ENCODE measurements at regions not wholly inside any gene's neighbourhood (a gene's known extent, or its start where the extent isn't known, plus 50 kb on each side); places are given as distances from the start of the nearest gene placed in this dataset.

DNA sequence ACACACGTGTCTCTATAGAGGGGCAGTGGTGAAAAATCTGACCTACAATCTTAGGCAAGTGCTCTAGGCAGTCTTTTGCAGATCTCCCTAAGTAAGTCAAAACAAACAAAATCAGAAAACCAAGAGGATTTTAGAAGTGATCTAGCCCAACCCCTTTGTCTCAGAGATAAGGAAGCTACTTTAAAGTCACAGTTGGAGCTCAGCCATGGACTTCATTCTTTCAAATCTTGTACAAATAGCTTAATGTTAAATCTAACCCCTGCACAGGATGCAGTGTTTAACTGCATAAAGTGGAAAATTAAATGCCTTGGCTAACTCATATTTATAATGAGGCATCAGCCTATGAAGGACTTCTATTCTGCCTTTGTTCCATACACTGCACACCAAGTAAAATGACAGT, 135.1 kb upstream of the RFX3 start:
- Histone ChIP-seq H3K79me2 (ENCODE audit: insufficient read depth) (no peaks in the 10 kb centered on the region), H4K20me1 (ENCODE audit: insufficient read depth) (no peaks in the 10 kb centered on the region), H2AFZ (ENCODE audit: low read depth) (no peak overlapping the region), H3F3A (replicated peaks; ENCODE audit: insufficient read depth) (no peaks in the 10 kb centered on the region), H3K27me3 (ENCODE audit: insufficient read depth) (no peaks in the 10 kb centered on the region), H3K4me1 (ENCODE audit: control insufficient read depth in 1 of 2, insufficient read depth in 2 of 2, low read depth in 1 of 2, low read length in 1 of 2) (no peaks in the 10 kb centered on the region; a peak in 1 of 4 replicates), H3K27ac (ENCODE audit: low read depth in 2 of 2, low read length in 1 of 2) (no peak overlapping the region), H3K9ac (no peak overlapping the region), H3K36me3 (replicated peaks in 1 of 2; ENCODE audit: control insufficient read depth in 1 of 2, insufficient read depth in 2 of 2, low read length in 1 of 2) (no peaks in the 10 kb centered on the region), H3K9me3 (no peaks in the 10 kb centered on the region), H3K4me2 (no peak overlapping the region), H3K4me3 (ENCODE audit: low read depth in 2 of 2, low read length in 1 of 2) (no peak overlapping the region), H3K9me2 (no peaks in the 10 kb centered on the region)
- no peak for DNase-seq
- ChIA-PET POLR2A (no interaction called here), CTCF (no interaction called here)
- TF ChIP-seq FOXM1 (IDR thresholded peaks at IDR 0.05; ENCODE audit: low read depth) = no peak
- no peak for TF ChIP-seq ELF1 (IDR thresholded peaks at IDR 0.05)
- no peak for TF ChIP-seq CTCF (IDR thresholded peaks at IDR 0.05)
- TF ChIP-seq RAD21 (IDR thresholded peaks at IDR 0.05; ENCODE audit: low read length) = no peak
- TF ChIP-seq EZH2phosphoT487 (IDR thresholded peaks at IDR 0.05; ENCODE audit: borderline replicate concordance, low read depth) = no peak
- TF ChIP-seq POLR2AphosphoS5 (IDR thresholded peaks at IDR 0.05; ENCODE audit: low read depth, low read length) = no peak
- TF ChIP-seq MAX (IDR thresholded peaks at IDR 0.05; ENCODE audit: low read depth) = no peak
- TF ChIP-seq, protein P1, sequence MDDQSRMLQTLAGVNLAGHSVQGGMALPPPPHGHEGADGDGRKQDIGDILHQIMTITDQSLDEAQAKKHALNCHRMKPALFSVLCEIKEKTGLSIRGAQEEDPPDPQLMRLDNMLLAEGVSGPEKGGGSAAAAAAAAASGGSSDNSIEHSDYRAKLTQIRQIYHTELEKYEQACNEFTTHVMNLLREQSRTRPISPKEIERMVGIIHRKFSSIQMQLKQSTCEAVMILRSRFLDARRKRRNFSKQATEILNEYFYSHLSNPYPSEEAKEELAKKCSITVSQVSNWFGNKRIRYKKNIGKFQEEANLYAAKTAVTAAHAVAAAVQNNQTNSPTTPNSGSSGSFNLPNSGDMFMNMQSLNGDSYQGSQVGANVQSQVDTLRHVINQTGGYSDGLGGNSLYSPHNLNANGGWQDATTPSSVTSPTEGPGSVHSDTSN (IDR thresholded peaks at IDR 0.05) = no peak
- TF ChIP-seq TEAD4 (IDR thresholded peaks at IDR 0.05; ENCODE audit: borderline replicate concordance, insufficient read depth) = no peak
- TF ChIP-seq, protein P2, sequence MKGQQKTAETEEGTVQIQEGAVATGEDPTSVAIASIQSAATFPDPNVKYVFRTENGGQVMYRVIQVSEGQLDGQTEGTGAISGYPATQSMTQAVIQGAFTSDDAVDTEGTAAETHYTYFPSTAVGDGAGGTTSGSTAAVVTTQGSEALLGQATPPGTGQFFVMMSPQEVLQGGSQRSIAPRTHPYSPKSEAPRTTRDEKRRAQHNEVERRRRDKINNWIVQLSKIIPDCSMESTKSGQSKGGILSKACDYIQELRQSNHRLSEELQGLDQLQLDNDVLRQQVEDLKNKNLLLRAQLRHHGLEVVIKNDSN (IDR thresholded peaks at IDR 0.05; ENCODE audit: borderline replicate concordance, low read depth) = no peak
- WGBS (ENCODE audit: low lambda C conversion rate) = 70% methylated on average over 1 of the region's 1 CpG

- no peak for DNase-seq
- 85% methylated on average over 2 of the region's 2 CpGs for WGBS (ENCODE audit: low lambda C conversion rate)
- POLR2A ChIA-PET = no interaction called here
- Histone ChIP-seq H3K27me3 (ENCODE audit: insufficient read depth) (no peaks in the 10 kb centered on the region), H3K27ac (ENCODE audit: low read depth in 2 of 2, low read length in 1 of 2) (no peak overlapping the region), H3F3A (replicated peaks; ENCODE audit: insufficient read depth) (no peaks in the 10 kb centered on the region), H3K4me1 (ENCODE audit: control insufficient read depth in 1 of 2, insufficient read depth in 2 of 2, low read depth in 1 of 2, low read length in 1 of 2) (no peaks in the 10 kb centered on the region; a peak in 1 of 4 replicates), H4K20me1 (ENCODE audit: insufficient read depth) (no peaks in the 10 kb centered on the region), H3K9ac (no peak overlapping the region), H3K4me2 (no peak overlapping the region), H3K79me2 (ENCODE audit: insufficient read depth) (no peaks in the 10 kb centered on the region), H3K9me3 (no peaks in the 10 kb centered on the region), H3K9me2 (no peaks in the 10 kb centered on the region), H3K36me3 (replicated peaks in 1 of 2; ENCODE audit: control insufficient read depth in 1 of 2, insufficient read depth in 2 of 2, low read length in 1 of 2) (no peaks in the 10 kb centered on the region), H2AFZ (ENCODE audit: low read depth) (no peak overlapping the region), H3K4me3 (ENCODE audit: low read depth in 2 of 2, low read length in 1 of 2) (no peak overlapping the region)
- CTCF ChIA-PET = interaction anchor here (1.7 kb wide), 1 partner anchor 10 kb away, joined by 3 read pairs; no protein-coding TSS in a partner anchor
- TF ChIP-seq EP300 (IDR thresholded peaks at IDR 0.05; ENCODE audit: borderline replicate concordance in 1 of 2, low read depth in 1 of 2, low read length in 1 of 2) (no peak), RXRA (IDR thresholded peaks at IDR 0.05; ENCODE audit: borderline replicate concordance, low read depth) (no peak)
Measured at GRCh38 chr9:3659647-3660046, 133.8 kb upstream of the RFX3 start.

Data from SK-N-SH (cell line).